Globus pallidus (tissue), 1 donor: ENCODE measurements at regions not wholly inside any gene's neighbourhood (a gene's known extent, or its start where the extent isn't known, plus 50 kb on each side); places are given as distances from the start of the nearest gene placed in this dataset.
"Not testable (repeated sequence)": the region's sequence is repeated elsewhere in the genome, so short reads cannot be mapped to it uniquely, and the experiment has no call there.

Source experiments
- DNase-seq: peaks from one replicate; pipeline ENCODE4 v3.0.0-alpha.2; 2015; ENCODE audit warnings: low spot score

DNA sequence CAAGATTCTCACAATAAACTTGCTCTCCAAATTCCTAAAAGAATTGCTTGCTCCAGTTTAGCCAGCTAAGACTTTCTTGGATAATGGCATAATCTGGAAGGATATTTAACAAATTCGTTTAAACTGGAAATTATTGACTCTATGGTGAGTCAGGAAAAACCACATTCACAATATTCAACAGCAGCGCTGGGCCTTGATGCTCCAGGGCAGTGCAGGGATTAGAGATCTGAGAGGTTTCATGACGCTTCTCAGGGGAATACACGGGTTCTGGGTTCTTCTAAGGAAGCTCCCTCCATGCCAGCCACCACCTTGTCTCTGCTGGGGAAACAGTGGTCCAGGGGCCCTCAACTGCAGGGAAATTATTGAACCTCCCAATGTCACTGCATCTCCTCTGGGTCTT is 123.3 kb upstream of the FAM20C start:
- not testable (repeated sequence) for DNase-seq

DNA sequence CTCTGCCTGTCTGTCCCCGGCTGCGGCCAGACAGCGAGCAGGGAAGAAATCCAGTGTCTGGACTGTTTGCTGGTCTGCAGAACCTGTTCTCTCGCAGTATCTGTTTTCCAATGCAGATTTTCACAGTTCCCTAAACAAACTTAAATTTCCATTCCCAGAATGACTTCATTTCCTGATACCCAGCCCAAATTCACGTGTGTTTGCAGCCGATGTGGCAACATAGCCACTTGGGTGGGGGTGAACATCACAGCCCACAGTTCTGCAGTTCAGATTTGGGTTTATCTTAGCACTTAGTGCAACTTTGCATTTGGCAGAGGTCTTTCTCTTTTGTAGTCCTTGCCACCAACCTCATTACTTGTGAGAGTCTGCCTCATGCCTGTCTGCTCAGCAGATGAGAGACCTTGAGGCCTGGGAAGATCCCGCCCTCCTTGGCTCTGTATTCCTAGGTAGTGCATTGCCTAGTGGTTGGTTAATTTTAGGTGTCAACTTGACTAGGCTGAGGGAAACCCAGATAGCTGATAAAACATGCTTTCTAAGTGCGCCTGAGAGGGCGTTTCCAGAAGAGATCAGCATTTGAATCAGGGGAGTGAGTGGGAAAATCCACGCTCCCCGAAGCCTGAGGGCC is 122.8 kb upstream of the FAM20C start:
- DNase-seq = not testable (repeated sequence)

DNA sequence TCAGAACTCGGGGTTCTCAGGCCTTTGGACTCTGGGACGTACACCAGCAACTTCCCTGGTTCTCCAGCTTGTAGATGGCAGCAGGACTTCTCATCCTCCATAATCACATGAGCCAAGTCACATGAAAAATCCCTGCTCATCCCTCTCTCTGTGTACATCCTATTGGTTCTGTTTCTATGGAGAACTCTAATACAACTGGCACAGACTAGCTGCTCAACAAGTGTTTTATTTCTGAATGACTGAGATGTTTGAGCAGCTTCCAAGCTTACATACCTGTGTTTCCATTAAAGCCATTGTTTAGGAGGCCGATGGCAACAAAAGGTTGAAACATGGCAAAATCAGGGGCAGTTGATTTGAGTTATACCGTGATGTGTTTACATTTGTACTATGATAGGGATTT is 122.2 kb upstream of the FAM20C start:
- not testable (repeated sequence) for DNase-seq

DNA sequence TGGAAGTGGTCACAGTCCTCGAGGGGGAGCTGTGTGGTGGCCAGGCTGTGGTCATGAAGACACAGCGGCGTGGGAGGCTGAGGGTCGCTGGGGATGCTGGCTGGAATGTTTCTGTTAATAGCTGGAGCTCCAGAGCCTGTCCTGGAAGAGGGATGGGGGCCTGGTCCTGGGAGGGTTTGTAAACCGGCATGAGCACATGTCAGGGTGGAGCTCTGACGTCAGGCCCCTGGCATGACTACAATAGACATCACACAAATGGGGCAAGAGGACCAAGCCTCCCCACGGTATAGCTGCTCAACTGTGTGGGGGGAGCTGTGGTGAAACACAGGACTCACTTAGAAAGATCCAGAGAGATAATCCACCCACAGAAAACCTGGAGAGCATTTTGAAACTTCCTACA is 121.4 kb upstream of the FAM20C start:
- DNase-seq = not testable (repeated sequence)

DNA sequence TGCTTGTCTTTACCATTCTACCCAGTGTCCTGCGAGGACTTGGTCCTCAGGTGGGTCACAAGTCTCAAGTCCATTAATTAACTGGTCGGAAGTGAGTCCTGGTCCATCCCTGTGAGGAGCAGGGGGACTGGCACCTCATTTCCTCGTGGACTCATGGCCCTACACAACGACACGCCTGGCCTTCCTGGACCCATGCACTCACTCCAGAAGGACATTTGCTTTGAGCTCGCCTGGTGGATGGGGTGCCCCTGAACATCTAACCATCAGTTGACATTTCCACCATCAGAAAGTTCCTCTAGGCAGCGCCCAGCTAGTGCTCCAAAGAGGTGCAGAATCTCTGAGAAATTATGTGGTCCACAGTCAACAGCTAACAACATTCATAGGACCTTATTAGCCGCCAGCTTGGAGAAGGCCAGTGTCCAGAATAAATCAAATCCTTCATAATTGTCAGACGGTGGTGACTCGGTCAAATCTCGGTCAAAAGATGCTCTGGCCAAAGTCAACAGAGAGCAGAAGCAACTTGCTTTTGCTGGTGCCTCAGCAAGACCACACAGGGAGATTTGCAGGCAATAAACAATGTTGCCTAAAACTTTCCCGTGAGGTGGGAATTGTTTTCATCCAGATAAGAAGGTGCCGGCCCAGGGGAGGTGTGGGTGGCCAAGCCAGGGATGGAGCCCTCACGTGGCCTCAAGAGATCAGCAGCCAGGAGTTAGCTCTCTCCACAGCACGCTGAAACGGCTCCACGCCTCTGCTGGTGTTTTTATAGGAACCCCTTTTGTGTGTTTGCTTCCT is 119.9 kb upstream of the FAM20C start:
- not testable (repeated sequence) for DNase-seq

DNA sequence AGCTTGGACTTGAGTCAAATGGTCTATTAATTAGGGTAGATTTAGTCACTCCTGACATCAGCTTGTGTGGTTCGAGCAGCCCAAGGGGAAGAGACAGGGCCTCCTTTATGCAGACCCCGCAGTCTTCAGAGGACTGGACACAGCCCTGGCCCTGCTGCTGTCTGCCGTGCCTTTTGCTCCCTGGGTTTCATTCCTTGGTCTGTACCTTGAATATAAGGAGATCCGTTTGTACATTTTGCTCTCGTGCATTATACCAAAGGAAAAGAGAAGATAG is 119.4 kb upstream of the FAM20C start:
- DNase-seq = not testable (repeated sequence)

DNA sequence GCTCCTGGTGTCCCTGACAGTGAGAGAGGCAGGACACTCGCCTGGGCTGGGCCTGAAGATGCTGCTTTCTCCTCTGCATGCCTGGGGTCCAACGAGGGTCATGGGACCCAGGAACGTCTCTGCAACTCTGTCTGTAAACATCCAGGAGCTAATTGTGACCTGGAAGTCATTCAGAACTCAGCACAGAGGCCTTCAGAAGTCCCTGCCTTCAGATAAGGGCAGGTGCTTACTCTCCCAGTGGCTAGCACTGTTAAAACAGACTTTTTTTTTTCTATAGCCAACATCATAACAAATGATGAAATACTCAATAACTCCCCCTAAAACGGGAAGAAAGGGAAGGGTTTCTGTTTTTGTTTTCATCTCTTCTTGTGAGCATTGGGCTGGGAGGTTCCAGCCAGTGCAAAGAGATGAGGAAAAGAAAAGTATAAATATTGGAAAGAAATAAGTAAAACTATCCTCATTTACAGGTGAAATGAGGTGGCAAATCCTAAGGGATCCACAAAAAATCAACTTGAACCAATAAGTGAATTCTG is 118.3 kb upstream of the FAM20C start:
- DNase-seq = not testable (repeated sequence)

DNA sequence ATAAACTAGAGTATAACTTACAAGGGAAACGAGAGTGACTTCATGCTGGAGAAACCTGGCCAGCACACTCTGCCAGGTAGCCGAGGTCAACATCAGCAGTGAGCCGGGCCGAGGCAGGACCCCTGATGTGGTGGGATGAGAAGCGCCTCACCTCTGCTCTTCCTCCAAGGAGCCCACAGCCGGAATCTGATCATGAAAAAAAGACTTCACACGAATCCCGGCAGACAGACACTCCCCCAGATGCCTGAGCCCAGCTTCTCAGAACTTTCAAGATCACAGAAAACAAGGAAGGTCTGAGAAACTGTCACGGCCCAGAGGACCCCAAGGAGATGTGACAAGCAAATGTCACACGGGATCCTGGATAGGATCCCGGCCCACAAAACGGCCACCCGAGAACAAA is 116.9 kb upstream of the FAM20C start:
- not testable (repeated sequence) for DNase-seq

DNA sequence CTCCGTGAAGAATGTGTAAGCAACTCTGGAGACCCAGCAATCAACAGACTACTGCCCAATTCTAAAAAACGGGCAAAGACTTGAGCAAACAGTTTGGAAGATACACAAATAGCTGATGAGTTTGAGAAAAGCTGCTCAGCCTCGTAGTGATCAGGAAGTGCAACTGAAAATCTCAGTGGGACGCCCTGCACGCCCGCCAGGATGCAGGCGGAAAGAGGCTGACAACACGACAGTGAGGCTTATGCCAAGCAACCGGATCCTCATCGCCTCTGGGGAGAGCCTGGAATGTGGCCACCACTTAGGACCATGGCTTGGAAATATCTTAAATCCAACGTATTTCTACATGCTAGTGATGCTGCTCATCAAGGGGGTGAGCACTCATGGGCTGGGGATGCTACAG is 116.2 kb upstream of the FAM20C start:
- not testable (repeated sequence) for DNase-seq

DNA sequence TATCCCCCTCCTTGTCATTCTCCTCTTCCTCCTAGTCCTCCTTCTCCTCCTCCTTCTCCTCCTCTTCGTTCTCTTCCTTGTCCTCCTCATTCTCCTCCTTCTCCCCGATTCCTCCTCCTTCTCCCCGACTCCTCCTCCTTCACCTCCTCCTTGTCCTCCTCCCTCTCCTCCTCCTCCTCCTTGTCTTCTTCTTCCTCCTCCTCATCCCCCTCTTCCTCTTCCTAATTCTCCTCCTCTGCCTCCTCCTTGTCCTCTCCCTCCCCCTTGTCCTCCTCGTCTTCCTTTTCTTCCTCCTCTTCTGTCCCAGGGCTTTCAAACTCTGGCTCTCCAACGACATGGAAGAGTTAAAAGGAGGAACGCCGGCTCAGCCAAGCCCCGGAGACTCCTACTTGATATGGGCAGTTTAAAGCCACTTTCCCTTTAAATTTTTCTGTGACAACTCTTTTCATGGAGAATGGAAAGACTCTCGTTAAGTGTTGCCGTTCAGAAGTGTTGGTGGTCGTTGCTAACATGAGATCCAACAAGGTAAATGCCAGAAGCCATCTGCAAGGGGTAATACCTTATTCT is 115.5 kb upstream of the FAM20C start:
- DNase-seq = not testable (repeated sequence)

DNA sequence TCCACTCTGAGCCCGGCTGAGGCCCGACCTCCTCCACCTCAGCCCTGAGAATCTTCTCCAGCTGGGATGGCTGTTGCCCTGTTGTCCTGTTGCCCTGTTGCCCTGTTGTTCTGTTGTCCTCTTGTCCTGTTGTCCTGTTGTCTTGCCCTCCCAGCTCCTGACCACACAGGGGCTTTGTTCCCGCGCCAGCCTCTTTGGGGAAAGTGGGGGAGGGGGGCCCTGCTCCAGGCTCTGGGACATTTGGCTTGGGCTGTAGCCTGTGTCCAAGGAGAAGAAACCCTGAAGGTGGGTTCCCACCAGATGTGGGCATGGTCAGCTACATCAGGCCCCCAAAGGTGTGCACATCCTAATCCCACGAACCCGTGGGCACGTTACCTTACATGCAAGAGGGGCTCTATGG is 113.5 kb upstream of the FAM20C start:
- DNase-seq = not testable (repeated sequence)

DNA sequence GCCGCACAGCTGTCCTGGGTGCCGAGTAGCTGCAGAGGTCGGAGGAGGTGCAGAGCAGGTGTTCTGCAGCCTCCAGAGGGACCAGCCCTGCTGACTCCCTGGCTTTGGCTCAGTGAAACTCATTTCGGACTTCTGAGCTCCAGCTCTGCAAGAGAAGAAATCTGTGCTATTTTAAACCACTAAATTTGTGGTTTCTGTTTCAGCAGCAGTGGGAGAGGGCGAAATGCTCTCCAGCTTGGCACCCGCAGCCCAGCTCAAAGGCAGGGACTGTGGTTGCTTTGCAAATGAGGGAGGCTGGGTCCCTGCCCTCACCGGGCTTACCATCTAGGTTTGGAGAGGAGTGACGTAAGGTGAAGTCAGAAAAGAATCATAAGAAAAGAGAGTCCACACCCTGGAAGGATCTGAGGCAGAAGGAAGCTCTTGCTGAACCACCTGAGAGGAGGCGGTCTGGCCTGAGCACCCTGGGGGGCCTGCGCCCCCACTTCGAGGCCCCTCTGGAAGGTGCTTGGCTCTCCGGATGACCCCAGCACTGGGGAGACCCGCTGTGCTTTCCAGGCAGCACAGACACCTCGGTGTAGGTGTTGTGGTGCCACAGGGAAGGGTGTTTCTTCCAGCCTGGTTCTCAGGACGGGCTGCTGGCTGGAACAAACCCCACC is 112.8 kb upstream of the FAM20C start:
- DNase-seq = not testable (repeated sequence)

DNA sequence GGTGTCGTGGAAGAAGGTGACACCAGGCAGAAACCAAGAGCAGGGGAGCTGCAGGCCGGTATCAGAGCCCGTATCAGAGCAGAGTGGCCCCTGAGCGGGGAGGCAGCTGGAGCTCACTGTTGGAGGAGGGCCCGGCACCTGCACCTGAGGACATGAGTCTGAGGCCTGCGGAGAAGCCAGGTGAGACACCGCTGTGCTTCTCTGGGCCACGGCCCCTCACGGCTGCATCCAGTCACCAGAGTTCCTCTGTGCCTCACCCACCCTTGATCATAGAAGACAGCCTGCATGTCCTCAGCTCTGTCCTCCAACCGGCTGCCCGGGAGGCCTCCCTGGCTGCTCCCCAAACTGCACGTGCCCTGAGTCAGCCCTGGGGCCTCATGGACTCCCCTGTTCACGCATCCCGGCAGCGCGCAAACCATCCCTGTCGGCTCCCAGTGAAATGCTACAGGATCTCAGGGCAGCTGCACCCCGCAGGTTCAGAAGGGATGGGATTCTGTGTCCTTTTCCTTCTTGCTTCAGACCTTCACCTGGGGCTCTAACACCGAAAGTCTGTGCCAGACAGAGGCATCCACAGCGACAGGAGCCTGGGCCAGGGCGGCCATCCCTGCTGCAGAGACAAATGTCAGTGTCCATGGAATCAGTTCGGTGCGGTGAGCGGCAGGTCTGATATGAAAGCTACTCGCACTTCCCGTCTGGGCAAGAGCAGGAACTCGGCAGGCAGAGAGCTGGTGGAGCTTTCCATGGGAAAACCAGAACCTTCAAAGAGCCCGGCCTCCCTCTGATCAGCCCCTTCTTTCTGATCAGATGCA is 111.9 kb upstream of the FAM20C start:
- no peak for DNase-seq

DNA sequence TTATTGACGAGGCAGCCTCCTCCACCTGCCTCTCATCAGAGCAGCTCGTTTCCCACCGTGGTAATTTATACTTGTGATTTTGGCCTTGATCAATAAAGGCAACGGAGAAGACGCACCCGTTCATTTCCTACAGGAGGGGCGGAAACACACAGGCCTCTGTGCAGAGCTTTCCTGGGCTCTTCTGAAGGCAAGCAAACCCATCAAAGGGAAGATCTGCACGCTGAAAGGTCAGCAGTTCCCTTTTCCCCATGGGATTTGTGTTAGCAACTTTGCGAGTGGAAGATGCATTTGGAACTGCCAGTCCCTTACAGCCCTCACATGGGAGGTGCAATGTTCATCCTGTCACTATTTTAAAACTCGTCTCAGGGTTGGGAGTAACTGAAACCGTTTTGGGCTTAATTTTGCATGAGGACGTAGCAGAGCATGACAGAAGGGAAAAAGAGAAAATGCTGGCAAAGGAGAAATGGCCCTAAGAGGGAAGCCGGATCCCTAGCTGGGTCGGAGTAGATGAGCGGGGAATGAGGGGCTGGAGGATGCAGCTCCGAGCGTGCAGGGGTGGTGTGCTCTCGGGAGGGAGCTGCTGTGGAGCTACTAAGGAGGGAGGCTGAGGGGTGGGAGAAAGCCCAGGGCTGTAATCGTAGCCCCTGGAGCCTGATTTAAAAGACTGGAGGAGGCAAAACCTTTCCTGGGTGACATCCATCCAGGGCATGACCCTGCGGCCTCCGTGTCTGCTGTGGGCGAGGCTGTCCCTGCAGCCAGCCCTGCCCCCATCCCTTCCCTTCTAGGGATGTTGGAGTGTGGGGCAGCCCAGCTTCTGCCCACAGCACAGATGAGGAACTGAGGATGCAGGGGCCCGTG is 111.1 kb upstream of the FAM20C start:
- no peak for DNase-seq

DNA sequence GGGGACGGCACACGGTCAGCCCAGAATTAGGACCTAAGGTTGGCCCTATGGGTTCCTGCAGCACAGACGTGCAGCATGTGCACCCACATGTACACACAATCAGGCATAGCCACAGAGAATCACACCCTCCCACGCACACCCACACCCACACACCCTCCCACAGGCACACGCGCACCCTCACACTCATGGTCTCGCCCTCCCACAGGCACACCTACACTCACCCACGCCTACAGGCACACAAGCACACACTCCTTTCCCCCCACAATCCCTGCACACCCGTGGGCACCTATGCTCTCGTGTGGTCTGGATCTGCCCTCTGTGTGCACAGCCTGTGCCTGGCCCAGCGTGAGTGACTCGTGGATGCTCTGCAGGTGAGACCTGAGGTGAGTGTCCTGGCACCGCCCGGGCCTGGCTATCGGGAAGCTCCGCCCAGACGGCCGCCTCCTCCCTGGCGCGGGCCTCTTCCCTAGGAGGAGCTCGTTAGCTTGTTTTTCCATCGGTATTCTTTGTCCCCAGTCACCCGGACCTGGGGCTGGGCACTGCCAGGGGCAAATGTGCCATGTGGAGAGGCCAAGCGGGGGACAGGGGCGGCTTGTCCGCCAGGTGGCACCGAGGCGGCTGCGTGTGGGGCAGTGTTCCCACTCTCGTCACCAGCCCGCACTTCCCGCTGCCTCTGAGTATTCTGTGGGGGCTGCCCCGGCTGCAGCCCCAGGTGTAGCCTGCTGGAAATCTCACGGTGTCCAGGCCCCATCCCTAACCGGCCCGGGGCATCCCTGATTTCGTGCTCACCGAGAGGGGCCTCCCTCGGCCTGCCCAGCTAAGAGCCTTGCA is 110.2 kb upstream of the FAM20C start:
- DNase-seq = no peak

DNA sequence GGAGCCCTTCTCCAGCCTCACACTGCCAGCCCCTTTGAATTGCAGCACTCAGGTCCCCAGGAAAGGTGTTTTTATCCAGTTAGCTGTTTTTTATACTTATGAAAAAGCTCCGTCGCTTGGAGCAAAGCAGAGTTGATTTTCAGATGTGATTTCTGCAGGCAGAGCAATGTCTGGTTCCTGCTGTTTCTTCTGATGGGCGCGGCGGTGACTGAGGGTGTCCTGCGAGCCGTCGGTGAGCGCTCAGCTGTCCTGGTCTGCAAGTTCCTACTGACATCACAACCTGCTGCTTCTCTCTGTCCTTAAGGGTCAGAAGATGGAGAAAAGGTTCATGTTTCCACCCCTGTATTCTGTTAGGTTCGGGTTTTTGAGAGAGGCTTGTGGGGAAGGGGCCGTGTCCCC is 109.6 kb upstream of the FAM20C start:
- no peak for DNase-seq

DNA sequence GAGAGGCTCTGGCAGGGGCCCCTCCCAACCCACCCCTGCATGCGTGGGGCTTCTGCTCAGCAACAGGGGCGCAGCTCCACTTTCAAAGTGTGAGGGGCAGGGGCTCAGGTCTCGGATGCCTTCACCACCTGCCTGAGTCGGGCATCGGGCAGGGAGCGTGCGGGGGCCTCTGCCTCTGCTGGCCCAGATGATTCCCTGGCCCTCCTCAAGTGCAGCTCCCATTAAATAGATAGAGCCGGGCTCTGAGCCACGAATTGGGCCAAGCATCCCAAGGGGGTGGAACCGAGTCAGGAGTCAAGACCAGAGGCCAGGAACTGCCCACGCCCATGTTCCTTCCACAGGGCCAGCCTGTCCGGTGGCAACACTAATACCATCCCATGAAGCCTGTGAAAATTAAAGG is 108.9 kb upstream of the FAM20C start:
- no peak for DNase-seq

DNA sequence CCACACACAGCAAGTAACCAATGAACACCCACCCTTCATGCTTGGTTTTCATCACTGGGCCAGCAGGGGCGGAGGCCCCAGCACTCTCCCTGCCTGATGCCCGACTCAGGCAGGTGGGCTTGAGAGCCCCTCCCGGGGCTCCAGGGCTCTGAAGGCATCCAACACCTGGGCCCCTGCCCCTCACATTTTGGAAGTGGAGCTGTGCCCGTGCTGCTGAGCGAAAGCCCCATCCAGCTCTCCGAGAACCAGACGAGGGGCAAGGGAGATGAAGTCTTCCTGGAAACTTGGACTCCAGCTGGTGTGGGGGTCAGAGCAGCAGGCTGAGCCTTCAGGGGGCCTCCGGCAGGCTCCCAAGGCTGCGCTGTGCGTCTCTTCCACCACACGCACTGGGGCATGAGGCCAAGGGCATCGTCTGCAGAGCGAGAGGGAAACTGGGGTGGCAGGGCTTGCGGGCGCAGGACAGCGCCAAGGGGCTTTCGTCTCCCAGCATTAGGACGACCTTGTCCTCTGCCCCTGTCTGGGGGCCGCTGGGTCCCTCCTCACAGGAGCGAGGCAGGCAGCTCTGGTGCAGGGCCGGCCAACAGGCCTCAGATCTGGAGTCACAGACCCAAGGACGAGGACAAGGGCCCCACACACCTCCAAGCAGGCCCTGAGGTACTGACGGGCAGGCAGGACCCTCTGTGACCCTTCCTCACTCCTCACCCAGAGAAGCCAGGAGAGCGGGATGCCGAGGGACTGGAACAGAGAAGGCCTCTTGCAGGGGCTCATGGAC is 108.3 kb upstream of the FAM20C start:
- DNase-seq = no peak

DNA sequence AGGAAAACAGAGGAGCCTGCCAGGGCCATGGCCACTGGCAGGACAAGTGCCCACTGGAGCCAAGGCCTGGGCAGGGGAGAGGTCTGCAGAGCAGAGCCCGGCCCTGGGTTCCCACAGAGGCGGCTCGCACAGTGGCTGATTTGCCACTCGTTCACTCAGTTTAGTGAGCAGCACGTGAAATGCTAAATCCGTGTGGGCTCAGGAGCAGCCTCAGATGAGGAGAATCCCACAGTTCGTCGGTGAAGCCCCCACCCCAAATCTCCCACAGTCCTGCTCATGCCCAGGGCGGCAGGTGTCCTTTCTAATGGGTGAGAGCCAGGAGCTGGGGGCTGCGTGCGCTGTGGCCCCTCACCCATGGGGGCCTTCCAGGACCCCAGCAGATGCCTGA is 107.7 kb upstream of the FAM20C start:
- DNase-seq = no peak
